Kidney epithelial cell (primary cell): ENCODE measurements at regions not wholly inside any gene's neighbourhood (a gene's known extent, or its start where the extent isn't known, plus 50 kb on each side); places are given as distances from the start of the nearest gene placed in this dataset.

Experiments
- DNase-seq: peaks from one replicate; pipeline ENCODE4 v3.0.0-alpha.2; 2010; ENCODE audit warnings: low read depth
- H3K27me3 ChIP-seq: 2 replicates; pipeline ENCODE4 v1.6.0; 2011; ENCODE audit warnings: low read length; ENCODE audit not compliant: control insufficient read depth, insufficient read depth
- H3K36me3 ChIP-seq: 2 replicates; pipeline ENCODE4 v1.5.1; 2011; ENCODE audit warnings: low read length; ENCODE audit not compliant: control insufficient read depth, insufficient read depth
- H3K4me3 ChIP-seq: 2 replicates; pipeline ENCODE4 v1.5.1; 2011; ENCODE audit warnings: low read depth, mild to moderate bottlenecking, control low read depth, low read length
- TF ChIP-seq, protein P1 (sequence below): IDR thresholded peaks from 2 replicates; pipeline ENCODE4 v1.5.1; 2011; ENCODE audit warnings: mild to moderate bottlenecking, moderate library complexity, low read length, control low read depth, inconsistent platforms; ENCODE audit not compliant: insufficient read depth, poor library complexity, severe bottlenecking

- TF ChIP-seq, protein P1, sequence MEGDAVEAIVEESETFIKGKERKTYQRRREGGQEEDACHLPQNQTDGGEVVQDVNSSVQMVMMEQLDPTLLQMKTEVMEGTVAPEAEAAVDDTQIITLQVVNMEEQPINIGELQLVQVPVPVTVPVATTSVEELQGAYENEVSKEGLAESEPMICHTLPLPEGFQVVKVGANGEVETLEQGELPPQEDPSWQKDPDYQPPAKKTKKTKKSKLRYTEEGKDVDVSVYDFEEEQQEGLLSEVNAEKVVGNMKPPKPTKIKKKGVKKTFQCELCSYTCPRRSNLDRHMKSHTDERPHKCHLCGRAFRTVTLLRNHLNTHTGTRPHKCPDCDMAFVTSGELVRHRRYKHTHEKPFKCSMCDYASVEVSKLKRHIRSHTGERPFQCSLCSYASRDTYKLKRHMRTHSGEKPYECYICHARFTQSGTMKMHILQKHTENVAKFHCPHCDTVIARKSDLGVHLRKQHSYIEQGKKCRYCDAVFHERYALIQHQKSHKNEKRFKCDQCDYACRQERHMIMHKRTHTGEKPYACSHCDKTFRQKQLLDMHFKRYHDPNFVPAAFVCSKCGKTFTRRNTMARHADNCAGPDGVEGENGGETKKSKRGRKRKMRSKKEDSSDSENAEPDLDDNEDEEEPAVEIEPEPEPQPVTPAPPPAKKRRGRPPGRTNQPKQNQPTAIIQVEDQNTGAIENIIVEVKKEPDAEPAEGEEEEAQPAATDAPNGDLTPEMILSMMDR = no peak
- H3K36me3 ChIP-seq = no peaks in the 10 kb centered on the region
- no peak overlapping the region for H3K4me3 ChIP-seq
- DNase-seq = no peak
- no peaks in the 10 kb centered on the region for H3K27me3 ChIP-seq
Observed at GRCh38 chrX:10856797-10857196, 236.4 kb upstream of the MID1 start.

- Histone ChIP-seq H3K36me3 (no peaks in the 10 kb centered on the region), H3K4me3 (no peak overlapping the region), H3K27me3 (no peaks in the 10 kb centered on the region)
- TF ChIP-seq, protein P1 = no peak
- no peak for DNase-seq
Observed at GRCh38 chrX:10859353-10859752, 239.0 kb upstream of the MID1 start.

DNA sequence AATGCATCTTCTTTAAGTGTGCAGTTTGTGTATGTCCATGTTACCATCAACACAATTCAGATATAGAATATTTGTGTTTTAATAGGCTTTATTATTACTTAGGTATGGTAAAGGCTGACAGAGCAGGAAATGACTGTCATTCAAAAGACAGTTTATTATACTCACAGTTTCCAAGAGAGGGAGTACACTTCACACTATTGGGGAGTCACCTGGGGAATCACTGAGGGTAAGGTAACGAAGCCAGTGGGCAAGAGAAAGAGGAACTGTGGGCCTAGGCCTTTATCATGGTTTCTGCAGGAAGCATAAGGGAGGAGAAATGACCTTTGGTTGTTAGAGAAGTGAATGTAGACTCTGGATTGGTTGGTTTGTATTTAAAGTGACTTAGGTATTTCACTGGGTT, 235.1 kb upstream of the HCCS start:
- TF ChIP-seq, protein P1 = no peak
- DNase-seq = no peak
- no peaks in the 10 kb centered on the region for H3K36me3 ChIP-seq
- no peaks in the 10 kb centered on the region for H3K27me3 ChIP-seq
- H3K4me3 ChIP-seq = no peak overlapping the region

- Histone ChIP-seq H3K4me3 (no peak overlapping the region), H3K27me3 (no peaks in the 10 kb centered on the region), H3K36me3 (no peaks in the 10 kb centered on the region)
- TF ChIP-seq, protein P1 = no peak
- DNase-seq = no peak
Observed at GRCh38 chrX:10882484-10882883, 228.6 kb upstream of the HCCS start.

- TF ChIP-seq, protein P1 = no peak
- no peaks in the 10 kb centered on the region for H3K27me3 ChIP-seq
- no peak overlapping the region for H3K4me3 ChIP-seq
- no peaks in the 10 kb centered on the region for H3K36me3 ChIP-seq
- no peak for DNase-seq
Observed at GRCh38 chrX:10884246-10884645, 226.9 kb upstream of the HCCS start.

- no peak for DNase-seq
Observed at GRCh38 chrX:10892621-10893225, 218.4 kb upstream of the HCCS start.

More at GRCh38 chrX:10892621-10893225, 218.4 kb upstream of the HCCS start:
- Histone ChIP-seq H3K27me3 (no peaks in the 10 kb centered on the region), H3K4me3 (no peak overlapping the region), H3K36me3 (no peaks in the 10 kb centered on the region)
- TF ChIP-seq, protein P1 = no peak
